HG02938 (cell line): ENCODE measurements at regions not wholly inside any gene's neighbourhood (a gene's known extent, or its start where the extent isn't known, plus 50 kb on each side); places are given as distances from the start of the nearest gene placed in this dataset.

Experiments
- ATAC-seq: cut with Tn5 transposase; IDR thresholded peaks from one replicate; pipeline ENCODE4 v1.9.1; 2021; ENCODE audit warnings: mild to moderate bottlenecking, moderate library complexity; ENCODE audit not compliant: unreplicated experiment

- ATAC-seq = no peak
Observed at GRCh38 chr20:57112448-57112847, 154.0 kb downstream of the BMP7 start.

DNA sequence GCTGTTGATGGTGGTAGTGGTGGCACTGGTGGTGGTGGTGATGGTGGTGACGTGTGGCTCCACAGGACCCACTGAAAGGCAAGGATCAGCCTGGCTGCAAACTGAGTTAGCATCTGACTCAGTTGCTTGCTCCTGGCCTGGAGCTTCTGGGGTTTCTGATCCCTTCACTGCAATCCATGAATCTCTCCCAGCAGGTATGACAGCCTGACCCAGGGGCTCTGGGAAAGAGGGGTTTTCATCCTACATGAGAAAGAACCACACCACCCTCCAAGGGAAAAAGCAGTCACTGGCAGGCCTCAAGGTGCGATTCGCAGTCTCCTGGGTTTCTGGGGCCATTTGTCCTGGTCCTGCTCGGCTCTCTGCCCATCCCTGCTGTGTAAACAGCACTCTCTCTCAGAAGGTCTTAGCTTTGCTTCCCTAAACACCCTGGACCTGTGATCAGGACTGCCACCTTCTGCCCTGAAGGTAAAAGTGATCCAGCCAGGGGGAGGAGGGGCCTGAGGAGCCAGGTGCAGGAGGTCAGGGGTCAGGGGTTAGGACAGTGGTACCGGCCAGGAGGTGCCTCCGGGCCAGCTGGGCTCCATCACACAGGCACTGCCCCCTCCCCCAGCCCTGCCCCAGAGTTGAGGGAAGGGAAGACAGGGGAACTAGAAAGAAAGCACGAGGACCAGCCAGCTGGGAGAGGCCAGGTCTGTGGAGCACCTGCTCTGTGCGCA lies 152.0 kb downstream of the BMP7 start:
- no peak for ATAC-seq

DNA sequence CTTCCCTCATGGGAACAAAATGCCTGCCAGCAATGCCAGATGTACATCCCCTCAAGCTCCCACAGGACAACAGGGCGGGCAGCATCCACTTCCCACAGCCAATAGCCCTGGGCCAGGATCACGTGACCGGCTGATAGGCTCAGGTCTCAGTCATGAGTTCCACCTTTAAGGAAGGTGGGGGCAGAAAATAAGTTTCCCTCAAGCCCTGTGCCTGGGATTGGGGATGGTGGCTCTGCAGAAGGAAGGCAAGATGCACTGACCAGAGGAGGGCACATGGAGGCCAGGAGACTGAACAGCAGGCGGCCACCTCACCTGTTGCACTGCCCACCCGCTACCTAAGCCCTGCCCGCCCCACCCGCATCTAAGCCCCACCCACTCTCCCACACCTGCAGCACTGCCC lies 149.1 kb downstream of the BMP7 start:
- ATAC-seq = no peak

DNA sequence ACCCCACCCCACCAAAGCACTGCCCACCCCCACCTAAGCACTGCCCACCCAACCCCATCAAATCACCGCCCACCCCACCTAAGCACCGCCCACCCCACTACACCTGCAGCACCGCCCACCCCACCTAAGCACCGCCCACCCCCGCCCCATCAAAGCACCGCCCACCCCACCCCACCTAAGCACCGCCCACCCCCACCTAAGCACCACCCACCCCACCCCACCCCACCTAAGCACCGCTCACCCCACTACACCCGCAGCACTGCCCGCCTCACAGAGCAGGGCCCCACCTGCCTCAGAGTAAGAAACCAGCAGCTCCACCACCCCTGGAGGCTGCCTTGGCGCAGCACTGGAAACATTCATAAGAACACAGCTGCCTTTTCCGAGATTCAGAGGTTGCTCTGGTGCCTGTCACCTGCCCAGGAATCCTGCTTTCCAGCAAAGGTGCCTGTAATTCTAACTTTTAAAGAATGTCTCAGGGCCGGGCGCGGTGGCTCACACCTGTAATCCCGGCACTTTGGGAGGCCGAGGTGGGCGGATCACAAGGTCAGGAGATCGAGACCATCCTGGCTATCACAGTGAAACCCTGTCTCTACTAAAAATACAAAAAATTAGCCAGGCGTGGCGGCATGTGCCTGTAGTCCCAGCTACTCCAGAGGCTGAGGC lies 148.2 kb downstream of the BMP7 start:
- ATAC-seq = no peak
